Prostate gland (tissue), 2 donors: ENCODE measurements at regions not wholly inside any gene's neighbourhood (a gene's known extent, or its start where the extent isn't known, plus 50 kb on each side); places are given as distances from the start of the nearest gene placed in this dataset.

ENCODE experiments used
- POLR2A ChIP-seq: fragments of 450-650 bp; IDR thresholded peaks from one replicate; pipeline ENCODE4 v1.6.1; 2016; ENCODE audit warnings: antibody characterized with exemption, mild to moderate bottlenecking
- POLR2AphosphoS5 ChIP-seq: sonication (generic); formaldehyde crosslinking; IDR thresholded peaks from one replicate; pipeline ENCODE4 v1.6.1; 2017; ENCODE audit warnings: antibody characterized with exemption
- TF ChIP-seq, protein P1 (sequence below), 4 experiments: fragments of 200-600 bp in 2 of 4; fragments of 450-650 bp in 2 of 4; sonication (generic) in 2 of 4; IDR thresholded peaks; 1 replicate in 3 of 4; 2 replicates in 1 of 4; pipeline ENCODE4 v1.5.1; 2016 to 2019; ENCODE audit warnings: antibody characterized with exemption in 4 of 4, mild to moderate bottlenecking in 2 of 4, moderate library complexity in 2 of 4

DNA sequence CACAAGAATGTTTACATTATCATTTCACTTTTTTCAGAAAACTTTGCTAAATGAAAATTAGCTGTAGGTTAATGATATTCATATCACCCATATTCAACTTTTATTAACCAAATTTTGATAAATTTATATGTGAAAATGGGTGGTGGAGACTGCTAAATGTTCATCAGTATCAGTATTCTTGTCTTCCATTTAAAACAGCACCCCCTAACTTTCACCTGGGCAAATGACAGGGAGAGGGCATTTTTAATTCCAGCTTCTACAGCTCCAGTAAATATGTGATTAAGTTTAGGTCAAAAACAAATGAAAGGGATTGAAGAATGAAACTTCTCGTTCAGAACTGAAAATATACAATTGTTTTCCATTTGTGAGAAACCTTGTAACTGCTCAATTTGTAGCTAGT lies 722.2 kb downstream of the KCNT2 start:
- TF ChIP-seq, protein P1, sequence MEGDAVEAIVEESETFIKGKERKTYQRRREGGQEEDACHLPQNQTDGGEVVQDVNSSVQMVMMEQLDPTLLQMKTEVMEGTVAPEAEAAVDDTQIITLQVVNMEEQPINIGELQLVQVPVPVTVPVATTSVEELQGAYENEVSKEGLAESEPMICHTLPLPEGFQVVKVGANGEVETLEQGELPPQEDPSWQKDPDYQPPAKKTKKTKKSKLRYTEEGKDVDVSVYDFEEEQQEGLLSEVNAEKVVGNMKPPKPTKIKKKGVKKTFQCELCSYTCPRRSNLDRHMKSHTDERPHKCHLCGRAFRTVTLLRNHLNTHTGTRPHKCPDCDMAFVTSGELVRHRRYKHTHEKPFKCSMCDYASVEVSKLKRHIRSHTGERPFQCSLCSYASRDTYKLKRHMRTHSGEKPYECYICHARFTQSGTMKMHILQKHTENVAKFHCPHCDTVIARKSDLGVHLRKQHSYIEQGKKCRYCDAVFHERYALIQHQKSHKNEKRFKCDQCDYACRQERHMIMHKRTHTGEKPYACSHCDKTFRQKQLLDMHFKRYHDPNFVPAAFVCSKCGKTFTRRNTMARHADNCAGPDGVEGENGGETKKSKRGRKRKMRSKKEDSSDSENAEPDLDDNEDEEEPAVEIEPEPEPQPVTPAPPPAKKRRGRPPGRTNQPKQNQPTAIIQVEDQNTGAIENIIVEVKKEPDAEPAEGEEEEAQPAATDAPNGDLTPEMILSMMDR (IDR thresholded peaks at IDR 0.05): no peak
- TF ChIP-seq POLR2AphosphoS5: no peak
- no peak for TF ChIP-seq POLR2A
